ENCODE measurements at regions not wholly inside any gene's neighbourhood (a gene's known extent, or its start where the extent isn't known, plus 50 kb on each side); places are given as distances from the start of the nearest gene placed in this dataset.

- H3K4me3 Mint-ChIP-seq, result no peak overlapping the region
- H3K9me3 Mint-ChIP-seq, result no peaks in the 10 kb centered on the region
- Histone ChIP-seq H3K27ac (ENCODE audit: low read depth, low read length) (no peak overlapping the region), H3K4me3 (ENCODE audit: low read length) (no peak overlapping the region), H3K36me3 (ENCODE audit: control insufficient read depth, insufficient read depth, low read length) (no peaks in the 10 kb centered on the region), H3K9ac (ENCODE audit: extremely low read depth, low read length, poor library complexity, severe bottlenecking) (no peak overlapping the region), H3K9me3 (ENCODE audit: control insufficient read depth, low read length) (no peaks in the 10 kb centered on the region), H3K4me1 (ENCODE audit: control insufficient read depth, insufficient read depth, low read length) (no peaks in the 10 kb centered on the region), H3K27me3 (ENCODE audit: control insufficient read depth, insufficient read depth, low read length, poor library complexity, severe bottlenecking) (no peaks in the 10 kb centered on the region)
- TF ChIP-seq, protein P1, sequence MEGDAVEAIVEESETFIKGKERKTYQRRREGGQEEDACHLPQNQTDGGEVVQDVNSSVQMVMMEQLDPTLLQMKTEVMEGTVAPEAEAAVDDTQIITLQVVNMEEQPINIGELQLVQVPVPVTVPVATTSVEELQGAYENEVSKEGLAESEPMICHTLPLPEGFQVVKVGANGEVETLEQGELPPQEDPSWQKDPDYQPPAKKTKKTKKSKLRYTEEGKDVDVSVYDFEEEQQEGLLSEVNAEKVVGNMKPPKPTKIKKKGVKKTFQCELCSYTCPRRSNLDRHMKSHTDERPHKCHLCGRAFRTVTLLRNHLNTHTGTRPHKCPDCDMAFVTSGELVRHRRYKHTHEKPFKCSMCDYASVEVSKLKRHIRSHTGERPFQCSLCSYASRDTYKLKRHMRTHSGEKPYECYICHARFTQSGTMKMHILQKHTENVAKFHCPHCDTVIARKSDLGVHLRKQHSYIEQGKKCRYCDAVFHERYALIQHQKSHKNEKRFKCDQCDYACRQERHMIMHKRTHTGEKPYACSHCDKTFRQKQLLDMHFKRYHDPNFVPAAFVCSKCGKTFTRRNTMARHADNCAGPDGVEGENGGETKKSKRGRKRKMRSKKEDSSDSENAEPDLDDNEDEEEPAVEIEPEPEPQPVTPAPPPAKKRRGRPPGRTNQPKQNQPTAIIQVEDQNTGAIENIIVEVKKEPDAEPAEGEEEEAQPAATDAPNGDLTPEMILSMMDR (conservative IDR thresholded peaks at IDR 0.05), result no peak
- 91 to 97% methylated on average over 2 to 3 of the region's 3 CpGs for WGBS, 2 experiments (ENCODE audit: insufficient coverage in 1 of 2, insufficient read length in 1 of 2)
- no peak for DNase-seq
- no peaks in the 10 kb centered on the region for H3K4me1 Mint-ChIP-seq
- H3K27me3 Mint-ChIP-seq (ENCODE audit: insufficient read depth), result no peaks in the 10 kb centered on the region
- H3K36me3 Mint-ChIP-seq (ENCODE audit: low read depth), result no peaks in the 10 kb centered on the region
- H3K27ac Mint-ChIP-seq, result no peak overlapping the region
Measured at GRCh38 chr5:17912794-17913193, 278.5 kb downstream of the TAF11L14 start.

- Histone ChIP-seq H3K9me3 (ENCODE audit: control insufficient read depth, low read length) (no peaks in the 10 kb centered on the region), H3K4me1 (ENCODE audit: control insufficient read depth, insufficient read depth, low read length) (no peaks in the 10 kb centered on the region), H3K27me3 (ENCODE audit: control insufficient read depth, insufficient read depth, low read length, poor library complexity, severe bottlenecking) (no peaks in the 10 kb centered on the region), H3K27ac (ENCODE audit: low read depth, low read length) (no peak overlapping the region), H3K36me3 (ENCODE audit: control insufficient read depth, insufficient read depth, low read length) (no peaks in the 10 kb centered on the region), H3K4me3 (ENCODE audit: low read length) (no peak overlapping the region), H3K9ac (ENCODE audit: extremely low read depth, low read length, poor library complexity, severe bottlenecking) (no peak overlapping the region)
- Mint-ChIP-seq H3K36me3 (ENCODE audit: low read depth) (no peaks in the 10 kb centered on the region), H3K4me1 (peaks cover 4% of the 10 kb centered on the region), H3K27me3 (ENCODE audit: insufficient read depth) (no peaks in the 10 kb centered on the region), H3K27ac (no peak overlapping the region), H3K9me3 (no peaks in the 10 kb centered on the region), H3K4me3 (no peak overlapping the region)
- WGBS, 2 experiments (ENCODE audit: insufficient coverage in 1 of 2, insufficient read length in 1 of 2), result 95 to 98% methylated on average over 6 of the region's 6 CpGs
- no peak for DNase-seq
- TF ChIP-seq, protein P1 (conservative IDR thresholded peaks at IDR 0.05), result no peak
Measured at GRCh38 chr5:17916446-17916845, 282.2 kb downstream of the TAF11L14 start.

DNA sequence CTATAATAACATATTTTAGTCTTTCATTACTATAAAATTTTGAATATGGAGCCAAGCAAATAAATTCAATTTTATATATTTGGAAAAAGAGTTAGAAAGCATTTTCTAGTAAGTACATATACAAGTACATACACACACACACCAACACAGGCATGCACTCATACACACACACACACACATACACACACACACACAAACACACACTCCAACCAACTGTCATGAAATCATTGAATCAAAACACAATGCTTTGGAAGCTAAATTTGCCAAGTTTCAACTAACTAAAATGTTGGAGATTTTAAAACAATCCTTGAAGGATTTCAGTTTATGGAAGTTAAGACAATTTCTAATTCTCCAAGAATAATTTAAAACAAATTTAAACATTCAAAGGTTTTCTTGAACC is 283.2 kb downstream of the TAF11L14 start:
- Mint-ChIP-seq H3K27me3 (ENCODE audit: insufficient read depth) (no peaks in the 10 kb centered on the region), H3K4me1 (peaks cover 4% of the 10 kb centered on the region), H3K9me3 (no peaks in the 10 kb centered on the region), H3K4me3 (no peak overlapping the region), H3K27ac (no peak overlapping the region), H3K36me3 (ENCODE audit: low read depth) (no peaks in the 10 kb centered on the region)
- TF ChIP-seq, protein P1 (conservative IDR thresholded peaks at IDR 0.05), result no peak
- Histone ChIP-seq H3K27ac (ENCODE audit: low read depth, low read length) (no peak overlapping the region), H3K27me3 (ENCODE audit: control insufficient read depth, insufficient read depth, low read length, poor library complexity, severe bottlenecking) (no peaks in the 10 kb centered on the region), H3K4me1 (ENCODE audit: control insufficient read depth, insufficient read depth, low read length) (no peaks in the 10 kb centered on the region), H3K9me3 (ENCODE audit: control insufficient read depth, low read length) (no peaks in the 10 kb centered on the region), H3K36me3 (ENCODE audit: control insufficient read depth, insufficient read depth, low read length) (no peaks in the 10 kb centered on the region), H3K4me3 (ENCODE audit: low read length) (no peak overlapping the region), H3K9ac (ENCODE audit: extremely low read depth, low read length, poor library complexity, severe bottlenecking) (no peak overlapping the region)
- DNase-seq, result no peak

Measured in endodermal cell (in vitro differentiated cells).